Cardiac fibroblast (primary cell): ENCODE measurements at regions not wholly inside any gene's neighbourhood (a gene's known extent, or its start where the extent isn't known, plus 50 kb on each side); places are given as distances from the start of the nearest gene placed in this dataset.
A peak's percentile ranks its signal among the peaks of the same experiment; 100 is the strongest.

ENCODE experiments used
- DNase-seq, 2 donors: peaks; one replicate each; pipeline versions ENCODE4 v3.0.0 to v3.0.0-alpha.2; 2010; ENCODE audit warnings: low read depth in 2 of 2
- H3K4me3 ChIP-seq, 2 donors: replicated peaks in 1 of 2; 1 replicate in 1 of 2; 2 replicates in 1 of 2; pipeline ENCODE4 v1.5.1; 2011; ENCODE audit warnings: low read depth in 2 of 2, low read length in 2 of 2, mild to moderate bottlenecking in 2 of 2, moderate library complexity in 1 of 2
- CTCF ChIP-seq: IDR thresholded peaks from one replicate; pipeline ENCODE4 v1.5.1; 2011; ENCODE audit warnings: low read depth, mild to moderate bottlenecking, low read length, inconsistent platforms

GRCh38 chr2:236968101-236968879 lies 117.4 kb upstream of the COPS8 start:
- no peak overlapping the region for H3K4me3 ChIP-seq
- no peak for DNase-seq
- no peak for TF ChIP-seq CTCF

GRCh38 chr2:236968880-236969534 lies 116.7 kb upstream of the COPS8 start:
- no peak for DNase-seq
- no peak overlapping the region for H3K4me3 ChIP-seq
- TF ChIP-seq CTCF, result no peak

- no peak overlapping the region for H3K4me3 ChIP-seq
- TF ChIP-seq CTCF, result no peak
- DNase-seq, result no peak
Observed at GRCh38 chr2:236969767-236970655, 115.7 kb upstream of the COPS8 start.

- peak; percentile 34 to 42 for DNase-seq
- H3K4me3 ChIP-seq, result no peak overlapping the region
- no peak for TF ChIP-seq CTCF
Observed at GRCh38 chr2:236970656-236971010, 115.1 kb upstream of the COPS8 start.

GRCh38 chr2:236971131-236971821 lies 114.4 kb upstream of the COPS8 start:
- TF ChIP-seq CTCF, result no peak
- H3K4me3 ChIP-seq, result no peak overlapping the region
- DNase-seq, result peak in 1 of 2 donors; percentile 30

GRCh38 chr2:236971919-236972381 lies 113.7 kb upstream of the COPS8 start:
- no peak for TF ChIP-seq CTCF

More at GRCh38 chr2:236971919-236972381, 113.7 kb upstream of the COPS8 start:
- H3K4me3 ChIP-seq, result no peak overlapping the region
- DNase-seq, result no peak
